GM12878 (cell line): ENCODE measurements at regions not wholly inside any gene's neighbourhood (a gene's known extent, or its start where the extent isn't known, plus 50 kb on each side); places are given as distances from the start of the nearest gene placed in this dataset.

Experiments used
- ATAC-seq: fragments of 200-7000 bp; cut with Tn5 transposase; 3 replicates; pipeline ENCODE4 v1.9.1; 2020; ENCODE audit warnings: mild to moderate bottlenecking, moderate library complexity
- BruUV-seq: library from RNA; stranded (reverse); fragments of 400-500 nt; replicated peaks from 2 replicates; lab custom pipeline; 2021; lab: Mats Ljungman, UMichigan
- CTCF ChIA-PET: fragments of 300-600 bp; sonication (Branson Sonifier 250); formaldehyde crosslinking; extraction: SDS; loops from one replicate; lab custom pipeline; 2021; ENCODE audit warnings: inconsistent platforms; lab: Yijun Ruan, JAX
- POLR2A ChIA-PET: fragments of 350-600 bp; formaldehyde crosslinking; extraction: SDS; loops from one replicate; lab custom pipeline; 2021; ENCODE audit warnings: inconsistent platforms; lab: Charles Lee
- RAD21 ChIA-PET: fragments of 300-600 bp; sonication (Branson Sonifier 250); formaldehyde crosslinking; loops from one replicate; lab custom pipeline; 2023; ENCODE audit warnings: antibody characterized with exemption; ENCODE audit not compliant: unreplicated experiment; lab: Charles Lee
- SMC1A ChIA-PET: fragments of 300-600 bp; sonication (Branson Sonifier 250); formaldehyde crosslinking; loops from one replicate; lab custom pipeline; 2023; ENCODE audit not compliant: unreplicated experiment, uncharacterized antibody; lab: Charles Lee
- DNase-seq: peaks from one replicate; pipeline ENCODE4 v3.0.0-alpha.2; 2011; ENCODE audit warnings: low read depth, low spot score
- FAIRE-seq: peaks from 3 replicates; lab custom pipeline; 2011; peaks lifted over from hg19 to GRCh38; lab: Jason Lieb, UNC
- H2AFZ ChIP-seq: 2 replicates; pipeline ENCODE4 v1.6.0; 2011; ENCODE audit warnings: low read depth, low read length, control low read depth; ENCODE audit not compliant: control insufficient read depth
- H3K27ac ChIP-seq: 2 replicates; pipeline ENCODE4 v1.5.1; 2011; ENCODE audit warnings: control low read depth; ENCODE audit not compliant: control insufficient read depth, insufficient read depth
- H3K27me3 ChIP-seq, 2 experiments: replicated peaks in 1 of 2; 2 replicates each; pipeline versions ENCODE4 v1.6.0 to v1.6.1; 2011; ENCODE audit warnings: low read length in 1 of 2; ENCODE audit not compliant: control insufficient read depth in 2 of 2, insufficient read depth in 2 of 2
- H3K36me3 ChIP-seq, 2 experiments: 2 replicates each; pipeline ENCODE4 v1.5.1; 2011; ENCODE audit warnings: low read length in 1 of 2; ENCODE audit not compliant: control insufficient read depth in 2 of 2, insufficient read depth in 2 of 2
- H3K4me1 ChIP-seq: 2 replicates; pipeline ENCODE4 v1.6.1; 2011; ENCODE audit warnings: mild to moderate bottlenecking, low read length, moderate library complexity, mixed read lengths; ENCODE audit not compliant: control insufficient read depth, insufficient read depth
- H3K4me2 ChIP-seq: 2 replicates; pipeline ENCODE4 v1.6.0; 2011; ENCODE audit warnings: control low read depth; ENCODE audit not compliant: control insufficient read depth, insufficient read depth
- H3K4me3 ChIP-seq: fragments of 200-600 bp; sonication (generic); 2 replicates; pipeline ENCODE4 v1.5.1; 2016
- H3K79me2 ChIP-seq: 2 replicates; pipeline ENCODE4 v1.6.0; 2011; ENCODE audit warnings: low read length; ENCODE audit not compliant: control insufficient read depth, insufficient read depth
- H3K9ac ChIP-seq: 2 replicates; pipeline ENCODE4 v1.8.0; 2011; ENCODE audit warnings: low read length, control low read depth, mixed read lengths; ENCODE audit not compliant: control insufficient read depth, insufficient read depth
- H3K9me3 ChIP-seq: replicated peaks from 3 replicates; pipeline ENCODE4 v1.5.1; 2011; ENCODE audit warnings: mild to moderate bottlenecking, low read length; ENCODE audit not compliant: control insufficient read depth, insufficient read depth
- H4K20me1 ChIP-seq: 2 replicates; pipeline ENCODE4 v1.6.0; 2011; ENCODE audit not compliant: control insufficient read depth, insufficient read depth
- ATF2 ChIP-seq: IDR thresholded peaks from 2 replicates; pipeline ENCODE4 v1.6.1; 2012; ENCODE audit warnings: low read length, inconsistent platforms
- CUX1 ChIP-seq: IDR thresholded peaks from 2 replicates; pipeline ENCODE4 v1.6.1; 2012; ENCODE audit warnings: improper control_type of control experiment, low read depth, low read length; ENCODE audit not compliant: insufficient replicate concordance
- E2F8 ChIP-seq: fragments of 450-650 bp; IDR thresholded peaks from 2 replicates; pipeline ENCODE4 v1.6.1; 2018; ENCODE audit warnings: mild to moderate bottlenecking, low read depth, moderate library complexity; ENCODE audit not compliant: partially characterized antibody
- ELK1 ChIP-seq: IDR thresholded peaks from 2 replicates; pipeline ENCODE4 v1.6.1; 2012; ENCODE audit warnings: low read depth, low read length, improper control_type of control experiment
- FOS ChIP-seq: IDR thresholded peaks from 3 replicates; pipeline ENCODE4 v1.6.1; 2011; ENCODE audit warnings: borderline replicate concordance; ENCODE audit not compliant: insufficient read length; ENCODE audit errors: extremely low read depth
- JUND ChIP-seq: IDR thresholded peaks from 2 replicates; pipeline ENCODE4 v1.6.1; 2012; ENCODE audit warnings: low read depth, mild to moderate bottlenecking, low read length, improper control_type of control experiment, moderate library complexity
- MEF2A ChIP-seq: IDR thresholded peaks from 2 replicates; pipeline ENCODE4 v1.6.1; 2011; ENCODE audit warnings: low read depth, mild to moderate bottlenecking, low read length, moderate library complexity; ENCODE audit not compliant: insufficient read depth
- MYB ChIP-seq: fragments of 150-350 bp; IDR thresholded peaks from 2 replicates; pipeline ENCODE4 v1.6.1; 2014; ENCODE audit warnings: mild to moderate bottlenecking, low read depth, low read length, borderline replicate concordance
- SPI1 ChIP-seq: IDR thresholded peaks from 2 replicates; pipeline ENCODE4 v1.6.1; 2011; ENCODE audit warnings: low read depth, mild to moderate bottlenecking, low read length, moderate library complexity, borderline replicate concordance; ENCODE audit not compliant: insufficient read depth
- TCF7 ChIP-seq: IDR thresholded peaks from 2 replicates; pipeline ENCODE4 v1.6.1; 2014; ENCODE audit warnings: antibody characterized with exemption, borderline replicate concordance
- YBX1 ChIP-seq: fragments of 450-650 bp; IDR thresholded peaks from 2 replicates; pipeline ENCODE4 v1.6.1; 2016; ENCODE audit warnings: antibody characterized with exemption
- ZBTB33 ChIP-seq: fragments of 450-650 bp; IDR thresholded peaks from 2 replicates; pipeline ENCODE4 v1.6.1; 2017; ENCODE audit warnings: mild to moderate bottlenecking
- WGBS: methylation state at CpG from one replicate; pipeline ENCODE4 v1.1.6; 2016; ENCODE audit warnings: low lambda C conversion rate; ENCODE audit not compliant: insufficient replicate concordance, insufficient coverage; ENCODE audit errors: missing lambda C conversion rate; 5-methylcytosine and 5-hydroxymethylcytosine counted together
- in situ Hi-C: fragments of 300-500 bp; cut with MboI; formaldehyde crosslinking; loops from 9 replicates; pipeline ENCODE4 v1.14.3; 2018; ENCODE audit warnings: mixed read lengths
- intact Hi-C: fragments of 100-400 bp; cut with micrococcal nuclease; formaldehyde crosslinking; loops from one replicate; pipeline ENCODE4 v1.14.2; 2022; ENCODE audit not compliant: unreplicated experiment

- FAIRE-seq (no peak), ATAC-seq (no peak), DNase-seq (no peak)
- no peaks in the 10 kb centered on the region for H3K79me2 ChIP-seq
- no peak overlapping the region for H3K9ac ChIP-seq
- H3K36me3 ChIP-seq, result no peaks in the 10 kb centered on the region
- H3K4me3 ChIP-seq, result no peak overlapping the region
- RAD21 ChIA-PET, result no interaction called here
- peaks cover 7% of the 10 kb centered on the region; the same call in 1 of the 2 replicates for H3K4me1 ChIP-seq
- 33% methylated on average over 3 of the region's 3 CpGs for WGBS
- no peaks in the 10 kb centered on the region; a peak in 1 of 4 replicates for H3K27me3 ChIP-seq
- BruUV-seq, result no TSS peak
- peaks cover 3% of the 10 kb centered on the region; the same call in 2 of the 3 replicates for H3K9me3 ChIP-seq
- H2AFZ ChIP-seq, result no peak overlapping the region
- H3K27ac ChIP-seq, result no peak overlapping the region
- H4K20me1 ChIP-seq, result no peaks in the 10 kb centered on the region
- no peak overlapping the region for H3K4me2 ChIP-seq
- POLR2A ChIA-PET, result no interaction called here
- intact Hi-C loops, result no loop called here
- in situ Hi-C loops, result no loop called here
- SMC1A ChIA-PET, result no interaction called here
- CTCF ChIA-PET, result no interaction called here
- TF ChIP-seq ELK1 (no peak), MYB (no peak), ATF2 (no peak), FOS (no peak), YBX1 (no peak), MEF2A (no peak), TCF7 (no peak), SPI1 (no peak), JUND (no peak), ZBTB33 (no peak), E2F8 (no peak), CUX1 (no peak)
These were observed 142.3 kb upstream of the FNDC3A start for GRCh38 chr13:48833412-48833811.
